Prostate gland (tissue), 2 donors: ENCODE measurements at regions not wholly inside any gene's neighbourhood (a gene's known extent, or its start where the extent isn't known, plus 50 kb on each side); places are given as distances from the start of the nearest gene placed in this dataset.

Source experiments
- DNase-seq: peaks from one replicate; pipeline ENCODE4 v3.0.0-alpha.2; 2019; ENCODE audit warnings: low spot score
- H3K27ac ChIP-seq, 2 donors: fragments of 200-600 bp; sonication (generic); 2 replicates each; pipeline ENCODE4 v1.5.1; 2017 to 2019
- H3K27me3 ChIP-seq: fragments of 200-600 bp; sonication (generic); replicated peaks from 2 replicates; pipeline ENCODE4 v1.5.1; 2019; ENCODE audit not compliant: insufficient read depth
- H3K36me3 ChIP-seq, 2 donors: fragments of 200-600 bp; sonication (generic); 1 replicate in 1 of 2; 2 replicates in 1 of 2; pipeline versions ENCODE4 v1.5.1 to v1.8.1; 2017 to 2019
- H3K4me1 ChIP-seq: fragments of 200-600 bp; sonication (generic); replicated peaks from 2 replicates; pipeline ENCODE4 v1.5.1; 2019
- H3K4me3 ChIP-seq, 2 donors: fragments of 200-600 bp; sonication (generic); 2 replicates each; pipeline ENCODE4 v1.5.1; 2017 to 2019
- H3K9me3 ChIP-seq: fragments of 200-600 bp; sonication (generic); 2 replicates; pipeline ENCODE4 v1.5.1; 2017
- CTCF ChIP-seq, 4 experiments: fragments of 200-600 bp in 2 of 4; fragments of 450-650 bp in 2 of 4; sonication (generic) in 2 of 4; IDR thresholded peaks; 1 replicate in 3 of 4; 2 replicates in 1 of 4; pipeline ENCODE4 v1.5.1; 2016 to 2019; ENCODE audit warnings: antibody characterized with exemption in 4 of 4, mild to moderate bottlenecking in 2 of 4, moderate library complexity in 2 of 4
- POLR2A ChIP-seq: fragments of 450-650 bp; IDR thresholded peaks from one replicate; pipeline ENCODE4 v1.6.1; 2016; ENCODE audit warnings: antibody characterized with exemption, mild to moderate bottlenecking
- POLR2AphosphoS5 ChIP-seq: sonication (generic); formaldehyde crosslinking; IDR thresholded peaks from one replicate; pipeline ENCODE4 v1.6.1; 2017; ENCODE audit warnings: antibody characterized with exemption
- whole genome bisulfite sequencing: methylation state at CpG from one replicate; pipeline ENCODE4 v1.1.5; 2018; 5-methylcytosine and 5-hydroxymethylcytosine counted together
- intact Hi-C: fragments of 100-400 bp; cut with DNase I; formaldehyde crosslinking; loops from one replicate; pipeline ENCODE4 v1.14.2; 2022

- peaks cover 8% of the 10 kb centered on the region for H3K9me3 ChIP-seq
- WGBS = 94% methylated on average over 7 of the region's 7 CpGs
- H3K27ac ChIP-seq = no peak overlapping the region
- H3K27me3 ChIP-seq = no peaks in the 10 kb centered on the region
- H3K36me3 ChIP-seq = no peaks in the 10 kb centered on the region
- TF ChIP-seq POLR2A (no peak), CTCF (IDR thresholded peaks at IDR 0.05) (no peak), POLR2AphosphoS5 (no peak)
- no peak for DNase-seq
- H3K4me3 ChIP-seq = no peak overlapping the region
- intact Hi-C loops = no loop called here
- no peaks in the 10 kb centered on the region for H3K4me1 ChIP-seq
Measured at GRCh38 chrX:1075741-1076140, 136.7 kb downstream of the CRLF2 start.

- Histone ChIP-seq H3K27ac (no peak overlapping the region), H3K4me3 (no peak overlapping the region), H3K9me3 (peaks cover 8% of the 10 kb centered on the region), H3K4me1 (no peaks in the 10 kb centered on the region), H3K27me3 (no peaks in the 10 kb centered on the region), H3K36me3 (no peaks in the 10 kb centered on the region)
- intact Hi-C loops = no loop called here
- no peak for TF ChIP-seq POLR2A
- no peak for TF ChIP-seq CTCF (IDR thresholded peaks at IDR 0.05)
- no peak for TF ChIP-seq POLR2AphosphoS5
- WGBS = 86% methylated on average over 7 of the region's 7 CpGs
- DNase-seq = no peak
Measured at GRCh38 chrX:1075156-1075555, 137.3 kb downstream of the CRLF2 start.

- no peaks in the 10 kb centered on the region for H3K36me3 ChIP-seq
- peaks cover 8% of the 10 kb centered on the region for H3K9me3 ChIP-seq
- DNase-seq = no peak
- intact Hi-C loops = no loop called here
- TF ChIP-seq POLR2AphosphoS5 (no peak), POLR2A (no peak), CTCF (IDR thresholded peaks at IDR 0.05) (no peak)
- H3K27me3 ChIP-seq = no peaks in the 10 kb centered on the region
- H3K27ac ChIP-seq = no peak overlapping the region
- WGBS = 63% methylated on average over 8 of the region's 8 CpGs
- H3K4me1 ChIP-seq = no peaks in the 10 kb centered on the region
- H3K4me3 ChIP-seq = no peak overlapping the region
Measured at GRCh38 chrX:1074755-1075154, 137.7 kb downstream of the CRLF2 start.

- 85% methylated on average over 3 of the region's 3 CpGs for WGBS
- TF ChIP-seq POLR2AphosphoS5 (no peak), CTCF (IDR thresholded peaks at IDR 0.05) (no peak), POLR2A (no peak)
- no peak overlapping the region for H3K4me3 ChIP-seq
- H3K9me3 ChIP-seq = peaks cover 8% of the 10 kb centered on the region
- intact Hi-C loops = no loop called here
- no peak for DNase-seq
- no peak overlapping the region for H3K27ac ChIP-seq
- H3K27me3 ChIP-seq = no peaks in the 10 kb centered on the region
- H3K36me3 ChIP-seq = no peaks in the 10 kb centered on the region
- H3K4me1 ChIP-seq = no peaks in the 10 kb centered on the region
Measured at GRCh38 chrX:1074172-1074571, 138.3 kb downstream of the CRLF2 start.

- no peak for DNase-seq
- peaks cover 8% of the 10 kb centered on the region for H3K9me3 ChIP-seq
- no peak overlapping the region for H3K4me3 ChIP-seq
- H3K4me1 ChIP-seq = no peaks in the 10 kb centered on the region
- no peak overlapping the region for H3K27ac ChIP-seq
- WGBS = 86% methylated on average over 24 of the region's 24 CpGs
- TF ChIP-seq POLR2A (no peak), POLR2AphosphoS5 (no peak), CTCF (IDR thresholded peaks at IDR 0.05) (no peak)
- H3K27me3 ChIP-seq = no peaks in the 10 kb centered on the region
- intact Hi-C loops = no loop called here
- H3K36me3 ChIP-seq = no peaks in the 10 kb centered on the region
Measured at GRCh38 chrX:1072637-1073377, 139.6 kb downstream of the CRLF2 start.
